CD4-positive, alpha-beta T cell treated with Interferon gamma for 1 hour (primary cell): ENCODE measurements at regions not wholly inside any gene's neighbourhood (a gene's known extent, or its start where the extent isn't known, plus 50 kb on each side); places are given as distances from the start of the nearest gene placed in this dataset.

Experiments
- DNase-seq: peaks from one replicate; pipeline ENCODE4 v3.0.0-alpha.2; 2020

GRCh38 chr4:23654791-23655190, 235.1 kb downstream of the PPARGC1A start:
- no peak for DNase-seq

- no peak for DNase-seq
Measured at GRCh38 chr4:23648854-23649596, 240.8 kb downstream of the PPARGC1A start.

DNA sequence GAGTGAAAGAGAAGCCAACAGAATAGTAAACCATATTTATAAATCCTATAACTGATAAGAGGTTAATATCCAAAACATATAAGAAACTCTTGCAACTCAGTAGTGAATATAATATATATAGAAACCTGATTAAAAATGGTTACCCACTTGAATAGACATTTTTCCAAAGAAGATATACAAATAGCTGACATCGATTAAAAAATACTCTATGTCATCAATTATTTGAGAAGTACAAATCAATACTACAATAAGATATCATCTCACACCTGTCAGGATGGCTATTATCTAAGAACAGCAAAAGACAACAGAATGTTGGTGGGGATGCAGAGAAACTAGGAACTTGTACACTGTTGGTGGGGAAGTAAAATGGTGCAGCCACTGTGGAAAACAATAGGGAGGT, 254.4 kb downstream of the PPARGC1A start:
- DNase-seq: no peak

- no peak for DNase-seq
Measured at GRCh38 chr4:23631255-23631950, 258.4 kb downstream of the PPARGC1A start.

DNA sequence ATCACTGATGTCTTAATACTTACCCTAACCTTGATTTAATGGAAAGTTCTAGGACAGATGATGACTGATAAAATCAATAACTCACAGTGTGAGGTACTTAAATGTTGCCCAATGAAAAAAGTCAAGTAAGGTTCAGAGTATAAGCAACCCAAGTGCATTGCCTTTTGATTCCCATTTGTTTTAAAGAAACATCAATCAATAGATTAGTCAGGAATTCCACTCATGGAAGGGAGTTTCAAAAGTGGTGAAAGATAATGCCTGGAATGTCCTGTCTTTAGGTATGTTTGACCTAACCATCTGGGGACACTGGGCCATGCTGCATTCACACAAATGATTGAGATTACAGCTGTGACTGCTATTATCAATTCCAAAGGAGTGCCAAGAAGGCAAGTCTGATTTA, 259.7 kb downstream of the PPARGC1A start:
- DNase-seq: no peak

GRCh38 chr4:23629421-23629820, 260.4 kb downstream of the PPARGC1A start:
- DNase-seq: no peak

DNA sequence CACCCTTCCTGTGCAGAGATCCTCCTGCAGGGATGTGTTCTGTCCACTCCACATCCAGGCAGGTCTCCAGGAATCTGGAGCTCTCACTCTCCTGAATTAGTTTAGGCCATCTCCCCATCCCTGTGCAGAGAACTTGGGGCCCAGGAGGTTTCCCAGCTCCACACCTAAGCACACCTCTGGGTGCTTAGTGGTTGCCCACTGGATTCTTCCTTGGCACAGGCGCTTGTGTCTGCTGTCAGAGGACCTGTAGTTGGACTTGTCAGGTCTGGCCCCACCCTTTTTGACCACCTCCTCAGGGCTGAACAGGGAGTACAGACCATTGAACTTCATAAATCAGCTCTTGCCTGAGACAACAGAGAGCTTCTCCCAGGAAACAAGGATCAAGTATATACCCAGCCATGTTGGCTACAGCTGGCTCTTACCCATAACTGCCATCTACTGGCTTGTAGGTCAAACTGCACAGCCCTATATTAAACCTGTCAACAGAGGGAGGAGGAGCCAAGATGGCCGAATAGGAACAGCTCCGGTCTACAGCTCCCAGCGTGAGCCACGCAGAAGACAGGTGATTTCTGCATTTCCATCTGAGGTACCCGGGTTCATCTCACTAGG, 275.5 kb downstream of the PPARGC1A start:
- DNase-seq: no peak

- DNase-seq: no peak
Measured at GRCh38 chr4:23613782-23614181, 276.1 kb downstream of the PPARGC1A start.

DNA sequence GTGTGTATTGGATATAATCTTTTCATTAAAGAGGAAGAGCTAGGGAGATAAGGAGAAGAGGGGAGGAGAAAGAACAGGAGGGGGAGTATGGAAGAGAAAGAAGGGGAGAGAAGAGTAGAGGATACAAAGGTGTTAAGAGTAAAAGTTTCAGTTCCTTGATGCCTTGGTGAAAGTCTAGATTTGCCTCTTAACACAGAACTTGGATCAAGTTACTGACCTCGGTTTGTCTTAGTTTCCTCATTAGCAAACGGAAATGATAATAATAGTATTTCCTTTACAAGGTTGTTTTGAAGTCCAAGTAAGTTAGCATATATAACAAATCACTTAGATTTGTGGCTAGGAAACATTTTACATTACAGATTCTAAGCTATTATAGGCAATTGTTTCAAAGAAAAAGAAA, 287.1 kb downstream of the PPARGC1A start:
- DNase-seq: no peak

GRCh38 chr4:23594125-23594524, 295.7 kb downstream of the PPARGC1A start:
- no peak for DNase-seq

DNA sequence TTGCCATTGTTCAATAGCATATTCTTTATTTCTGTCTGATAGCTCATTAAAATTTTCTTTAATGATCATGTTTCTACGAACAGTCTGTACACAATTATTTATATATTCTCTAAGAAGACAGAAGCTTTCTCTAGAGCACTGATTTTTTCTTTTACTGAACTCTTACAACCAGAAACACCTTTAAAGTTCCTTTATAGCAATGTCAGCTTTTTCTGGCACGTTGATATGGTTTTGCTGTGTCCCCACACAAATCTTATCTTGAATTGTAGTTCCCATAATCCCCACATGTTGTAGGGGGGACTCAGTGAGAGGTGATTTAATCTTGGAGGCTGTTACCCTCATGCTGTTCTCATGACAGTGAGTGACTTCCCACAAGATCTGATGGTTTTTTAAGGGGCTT, 299.4 kb downstream of the PPARGC1A start:
- DNase-seq: no peak

- DNase-seq: no peak
Measured at GRCh38 chr4:23584024-23584423, 305.8 kb downstream of the PPARGC1A start.

DNA sequence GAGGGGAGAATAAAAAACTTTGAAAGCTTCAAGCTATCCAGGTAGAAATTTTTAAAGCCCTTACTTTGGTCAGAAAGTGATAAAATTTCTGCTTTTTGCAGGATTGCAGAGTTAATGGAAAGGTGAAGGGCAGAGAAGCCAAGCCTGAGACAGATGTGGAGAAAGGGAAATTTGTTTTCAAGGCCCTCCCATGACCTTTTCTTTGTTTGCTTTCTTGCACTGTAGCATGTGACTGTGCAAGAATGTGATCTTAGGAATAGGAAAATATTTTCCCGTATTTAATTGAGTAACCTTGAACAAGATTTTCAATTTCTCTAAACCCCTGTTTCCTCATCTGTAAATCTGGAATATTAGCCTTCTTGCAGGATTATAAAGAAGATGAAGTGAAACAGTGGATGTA, 307.2 kb downstream of the PPARGC1A start:
- no peak for DNase-seq

- DNase-seq: no peak
Measured at GRCh38 chr4:23579166-23579565, 310.7 kb downstream of the PPARGC1A start.

DNA sequence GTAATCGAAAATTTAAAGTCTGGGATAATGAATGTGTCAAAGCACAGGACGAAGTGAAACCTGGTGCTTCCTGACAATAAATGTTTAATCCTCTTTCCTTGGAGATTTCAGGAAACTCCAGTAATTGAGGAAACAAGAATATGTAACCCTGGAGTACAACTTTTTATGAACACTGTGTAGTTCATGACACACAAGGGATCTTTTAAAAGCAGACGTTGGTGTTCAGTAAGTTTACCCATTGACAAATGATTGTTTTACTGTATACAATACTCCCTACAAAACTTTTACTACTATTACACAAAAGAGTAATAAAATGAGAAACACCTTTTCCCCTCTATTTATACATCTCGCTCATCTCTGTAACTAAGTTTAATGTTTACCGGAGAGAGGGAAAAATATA, 312.4 kb downstream of the PPARGC1A start:
- DNase-seq: no peak

GRCh38 chr4:23572382-23572781, 317.5 kb downstream of the PPARGC1A start:
- DNase-seq: no peak

GRCh38 chr4:23567338-23567737, 322.5 kb downstream of the PPARGC1A start:
- DNase-seq: no peak

- no peak for DNase-seq
Measured at GRCh38 chr4:23560748-23561147, 329.1 kb downstream of the PPARGC1A start.

DNA sequence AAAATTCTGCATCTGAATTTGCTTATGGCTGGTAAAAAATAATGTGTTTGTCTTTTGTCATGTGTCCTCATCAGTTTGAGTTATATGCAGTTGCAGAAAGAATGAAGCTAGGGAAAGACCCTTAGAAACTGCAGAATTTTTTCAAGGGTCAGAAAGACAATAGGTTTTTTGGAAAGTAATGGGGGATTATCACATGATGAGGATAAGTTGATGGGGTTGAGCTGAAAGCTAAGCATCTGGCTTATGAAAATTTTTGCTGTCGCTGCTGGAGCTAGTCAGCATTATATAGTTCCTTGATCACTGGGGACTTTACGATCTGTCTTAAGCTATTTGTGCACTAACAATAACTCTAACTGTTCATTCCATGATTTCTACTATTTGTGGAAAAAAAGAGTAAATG, 331.7 kb downstream of the PPARGC1A start:
- no peak for DNase-seq

- DNase-seq: no peak
Measured at GRCh38 chr4:23547601-23548000, 342.2 kb downstream of the PPARGC1A start.

GRCh38 chr4:23547096-23547495, 342.8 kb downstream of the PPARGC1A start:
- no peak for DNase-seq

DNA sequence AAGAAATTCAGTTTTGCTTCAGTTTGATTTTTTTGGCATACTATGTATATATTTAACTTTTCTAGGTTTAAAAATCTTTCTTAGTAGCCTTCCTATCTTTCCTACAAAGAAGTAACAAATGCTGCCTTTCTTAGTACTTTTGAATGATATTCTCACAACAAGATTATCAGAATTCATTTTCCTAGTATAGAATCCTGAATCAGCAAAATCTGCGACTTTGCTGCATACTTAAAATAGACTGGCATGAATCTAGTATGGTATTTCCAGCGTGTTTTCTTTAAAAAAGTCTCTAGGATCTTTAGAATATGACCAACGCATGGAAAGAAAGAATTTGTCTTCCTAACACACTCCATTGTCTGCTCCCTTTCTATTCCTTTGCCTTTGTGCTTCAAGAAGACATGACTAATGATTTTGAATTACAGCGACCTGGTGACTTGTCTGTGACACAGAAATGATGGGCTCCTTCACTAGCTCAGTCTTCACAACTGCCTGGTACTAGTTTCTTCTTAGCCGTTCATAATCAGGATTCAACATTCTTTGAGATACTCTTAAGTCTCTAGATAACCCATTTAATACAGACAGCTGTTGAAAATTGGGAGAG, 349.8 kb downstream of the PPARGC1A start:
- no peak for DNase-seq

GRCh38 chr4:23533859-23534258, 356.0 kb downstream of the PPARGC1A start:
- DNase-seq: no peak

- DNase-seq: no peak
Measured at GRCh38 chr4:23516716-23517115, 373.1 kb downstream of the PPARGC1A start.
